GM23338 (cell line): ENCODE measurements at regions not wholly inside any gene's neighbourhood (a gene's known extent, or its start where the extent isn't known, plus 50 kb on each side); places are given as distances from the start of the nearest gene placed in this dataset.

Experiments used
- ATAC-seq: fragments of 200-7000 bp; cut with Tn5 transposase; 3 replicates; pipeline ENCODE4 v1.9.1; 2020
- DNase-seq: peaks from one replicate; pipeline ENCODE4 v3.0.0-alpha.2; 2015; ENCODE audit warnings: low spot score
- H2AFZ ChIP-seq: fragments of 200-600 bp; sonication (generic); 2 replicates; pipeline ENCODE4 v1.8.0; 2016; ENCODE audit warnings: antibody characterized with exemption, mild to moderate bottlenecking, moderate library complexity
- H3F3A ChIP-seq: fragments of 200-600 bp; sonication (generic); replicated peaks from 2 replicates; pipeline ENCODE4 v1.8.0; 2017; ENCODE audit warnings: antibody characterized with exemption, mixed run types, low read depth
- H3K27ac ChIP-seq: fragments of 200-600 bp; sonication (generic); 2 replicates; pipeline ENCODE4 v1.6.1; 2016; ENCODE audit warnings: low read depth
- H3K27me3 ChIP-seq: fragments of 200-600 bp; sonication (generic); 2 replicates; pipeline ENCODE4 v1.8.0; 2016; ENCODE audit warnings: mild to moderate bottlenecking, mixed run types, moderate library complexity; ENCODE audit not compliant: insufficient read depth
- H3K36me3 ChIP-seq: fragments of 200-600 bp; sonication (generic); 2 replicates; pipeline ENCODE4 v1.8.0; 2016; ENCODE audit warnings: mild to moderate bottlenecking; ENCODE audit not compliant: insufficient read depth
- H3K4me1 ChIP-seq: fragments of 200-600 bp; sonication (generic); 2 replicates; pipeline ENCODE4 v1.8.0; 2016; ENCODE audit warnings: mild to moderate bottlenecking, moderate library complexity; ENCODE audit not compliant: insufficient read depth
- H3K4me2 ChIP-seq: fragments of 200-600 bp; sonication (generic); 2 replicates; pipeline ENCODE4 v1.7.1; 2017; ENCODE audit warnings: mixed run types
- H3K4me3 ChIP-seq: fragments of 200-600 bp; sonication (generic); 2 replicates; pipeline ENCODE4 v1.6.1; 2016; ENCODE audit warnings: mixed run types
- H3K79me2 ChIP-seq: fragments of 200-600 bp; sonication (generic); replicated peaks from 2 replicates; pipeline ENCODE4 v1.8.0; 2017; ENCODE audit warnings: mild to moderate bottlenecking; ENCODE audit not compliant: insufficient read depth
- H3K9me2 ChIP-seq: fragments of 200-600 bp; sonication (generic); 2 replicates; pipeline ENCODE4 v1.8.0; 2017; ENCODE audit not compliant: insufficient read depth
- H4K20me1 ChIP-seq: fragments of 200-600 bp; sonication (generic); replicated peaks from 2 replicates; pipeline ENCODE4 v1.8.0; 2017; ENCODE audit warnings: mild to moderate bottlenecking; ENCODE audit not compliant: insufficient read depth
- H3K27ac Mint-ChIP-seq: 2 replicates; pipeline ENCODE4 v1.8.0; 2020; ENCODE audit warnings: inconsistent platforms, mild to moderate bottlenecking, moderate library complexity, mixed read lengths
- H3K27me3 Mint-ChIP-seq: 3 replicates; pipeline ENCODE4 v1.8.0; 2022; ENCODE audit warnings: low read depth, mild to moderate bottlenecking, moderate library complexity, mixed read lengths, inconsistent platforms; ENCODE audit not compliant: insufficient read depth, poor library complexity
- H3K36me3 Mint-ChIP-seq: 3 replicates; pipeline ENCODE4 v1.8.0; 2021; ENCODE audit warnings: low read depth, mild to moderate bottlenecking, inconsistent platforms, moderate library complexity, mixed read lengths
- H3K4me1 Mint-ChIP-seq: 3 replicates; pipeline ENCODE4 v1.8.0; 2020; ENCODE audit warnings: mild to moderate bottlenecking, inconsistent platforms, mixed read lengths
- H3K4me3 Mint-ChIP-seq: 3 replicates; pipeline ENCODE4 v1.8.0; 2021; ENCODE audit warnings: moderate library complexity, mild to moderate bottlenecking, inconsistent platforms, mixed read lengths
- H3K9me3 Mint-ChIP-seq: 3 replicates; pipeline ENCODE4 v1.8.0; 2020; ENCODE audit warnings: moderate library complexity, mild to moderate bottlenecking, inconsistent platforms, mixed read lengths
- CREB1 ChIP-seq: fragments of 250-450 bp; sonication (Bioruptor Pico); IDR thresholded peaks from 2 replicates; pipeline ENCODE4 v1.5.0; 2020; ENCODE audit warnings: low read depth, mild to moderate bottlenecking, moderate library complexity
- CTCF ChIP-seq, 2 experiments: fragments of 200-600 bp in 1 of 2; sonication (generic) in 1 of 2; conservative IDR thresholded peaks; 2 replicates each; pipeline versions ENCODE4 v1.5.1 to v1.6.1; 2016 to 2017; ENCODE audit warnings: antibody characterized with exemption in 2 of 2, low read depth in 2 of 2, mild to moderate bottlenecking in 2 of 2, moderate library complexity in 1 of 2
- EZH2 ChIP-seq: fragments of 200-600 bp; sonication (generic); IDR thresholded peaks from one replicate; pipeline ENCODE4 v1.8.0; 2017; ENCODE audit warnings: antibody characterized with exemption, mild to moderate bottlenecking, low read depth; ENCODE audit not compliant: unreplicated experiment
- EZH2phosphoT487 ChIP-seq: fragments of 200-600 bp; sonication (generic); IDR thresholded peaks from one replicate; pipeline ENCODE4 v1.8.1; 2018; ENCODE audit warnings: antibody characterized with exemption; ENCODE audit not compliant: unreplicated experiment
- JUNB ChIP-seq: IDR thresholded peaks from one replicate; pipeline ENCODE4 v1.6.1; 2016; ENCODE audit warnings: antibody characterized with exemption; ENCODE audit not compliant: unreplicated experiment
- NANOG ChIP-seq: IDR thresholded peaks from 2 replicates; pipeline ENCODE4 v1.6.1; 2016; ENCODE audit warnings: antibody characterized with exemption, borderline replicate concordance
- POLR2AphosphoS5 ChIP-seq: IDR thresholded peaks from 2 replicates; pipeline ENCODE4 v1.6.1; 2016; ENCODE audit warnings: antibody characterized with exemption, low read depth
- REST ChIP-seq: IDR thresholded peaks from one replicate; pipeline ENCODE4 v1.6.1; 2018; ENCODE audit warnings: antibody characterized with exemption; ENCODE audit not compliant: unreplicated experiment
- STAT1 ChIP-seq: IDR thresholded peaks from one replicate; pipeline ENCODE4 v1.6.1; 2016; ENCODE audit warnings: antibody characterized with exemption; ENCODE audit not compliant: unreplicated experiment
- ZNF114 ChIP-seq: fragments of 250-450 bp; sonication (Bioruptor Pico); IDR thresholded peaks from 2 replicates; pipeline ENCODE4 v1.5.0; 2020; ENCODE audit warnings: mild to moderate bottlenecking, moderate library complexity
- ZNF331 ChIP-seq: fragments of 250-450 bp; sonication (Bioruptor Pico); IDR thresholded peaks from 2 replicates; pipeline ENCODE4 v1.5.0; 2020; ENCODE audit warnings: low read depth, mild to moderate bottlenecking, moderate library complexity
- TF ChIP-seq, protein P1 (sequence below): IDR thresholded peaks from 2 replicates; pipeline ENCODE4 v1.6.1; 2016; ENCODE audit warnings: antibody characterized with exemption

GRCh38 chr6:96724641-96725040 is 112.6 kb downstream of the GPR63 start:
- H3K36me3 ChIP-seq, result no peaks in the 10 kb centered on the region
- TF ChIP-seq CREB1 (CRISPR knock-in tag) (no peak), ZNF114 (CRISPR knock-in tag) (no peak), JUNB (no peak), REST (no peak), EZH2 (no peak)
- H3K4me2 ChIP-seq, result no peak overlapping the region
- Mint-ChIP-seq H3K4me1 (no peaks in the 10 kb centered on the region), H3K36me3 (no peaks in the 10 kb centered on the region), H3K9me3 (no peaks in the 10 kb centered on the region), H3K27me3 (peaks cover 2% of the 10 kb centered on the region), H3K27ac (no peak overlapping the region), H3K4me3 (no peak overlapping the region)
- no peaks in the 10 kb centered on the region for H4K20me1 ChIP-seq
- H3K27ac ChIP-seq, result no peak overlapping the region
- ATAC-seq, result peak; percentile 65
- DNase-seq, result no peak
- H3K4me1 ChIP-seq, result no peaks in the 10 kb centered on the region
- no peaks in the 10 kb centered on the region for H3F3A ChIP-seq
- 0 out of 2 replicates have a peak, but pooled peaks cover 4% of the 10 kb centered on the region for H3K9me2 ChIP-seq
- no peak overlapping the region for H2AFZ ChIP-seq
- no peak overlapping the region for H3K4me3 ChIP-seq
- H3K79me2 ChIP-seq, result no peaks in the 10 kb centered on the region
- no peaks in the 10 kb centered on the region for H3K27me3 ChIP-seq

- no peaks in the 10 kb centered on the region for H4K20me1 ChIP-seq
- no peak overlapping the region for H3K27ac ChIP-seq
- no peak overlapping the region for H3K27ac Mint-ChIP-seq
- H3K4me1 ChIP-seq, result no peaks in the 10 kb centered on the region
- 0 out of 2 replicates have a peak, but pooled peaks cover 4% of the 10 kb centered on the region for H3K9me2 ChIP-seq
- no peak for DNase-seq
- no peaks in the 10 kb centered on the region for H3F3A ChIP-seq
- H3K4me3 Mint-ChIP-seq, result no peak overlapping the region
- no peaks in the 10 kb centered on the region for H3K36me3 ChIP-seq
- no peaks in the 10 kb centered on the region for H3K4me1 Mint-ChIP-seq
- no peaks in the 10 kb centered on the region for H3K9me3 Mint-ChIP-seq
- peaks cover 2% of the 10 kb centered on the region for H3K27me3 Mint-ChIP-seq
- H3K36me3 Mint-ChIP-seq, result no peaks in the 10 kb centered on the region
- H3K79me2 ChIP-seq, result no peaks in the 10 kb centered on the region
- no peak overlapping the region for H3K4me3 ChIP-seq
- no peaks in the 10 kb centered on the region for H3K27me3 ChIP-seq
- H2AFZ ChIP-seq, result no peak overlapping the region
- no peak overlapping the region for H3K4me2 ChIP-seq
- no peak for ATAC-seq
- TF ChIP-seq CTCF (conservative IDR thresholded peaks at IDR 0.05; ENCODE audit: low read depth in 2 of 2) (no peak), NANOG (no peak), CREB1 (CRISPR knock-in tag) (no peak), ZNF114 (CRISPR knock-in tag) (no peak), JUNB (no peak), EZH2phosphoT487 (no peak), STAT1 (no peak), POLR2AphosphoS5 (no peak), EZH2 (no peak), ZNF331 (CRISPR knock-in tag) (no peak), REST (no peak)
- TF ChIP-seq, protein P1, sequence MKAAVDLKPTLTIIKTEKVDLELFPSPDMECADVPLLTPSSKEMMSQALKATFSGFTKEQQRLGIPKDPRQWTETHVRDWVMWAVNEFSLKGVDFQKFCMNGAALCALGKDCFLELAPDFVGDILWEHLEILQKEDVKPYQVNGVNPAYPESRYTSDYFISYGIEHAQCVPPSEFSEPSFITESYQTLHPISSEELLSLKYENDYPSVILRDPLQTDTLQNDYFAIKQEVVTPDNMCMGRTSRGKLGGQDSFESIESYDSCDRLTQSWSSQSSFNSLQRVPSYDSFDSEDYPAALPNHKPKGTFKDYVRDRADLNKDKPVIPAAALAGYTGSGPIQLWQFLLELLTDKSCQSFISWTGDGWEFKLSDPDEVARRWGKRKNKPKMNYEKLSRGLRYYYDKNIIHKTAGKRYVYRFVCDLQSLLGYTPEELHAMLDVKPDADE, result no peak
Observed at GRCh38 chr6:96723362-96723761, 113.9 kb downstream of the GPR63 start.
